PC-9 (cell line): ENCODE measurements at regions not wholly inside any gene's neighbourhood (a gene's known extent, or its start where the extent isn't known, plus 50 kb on each side); places are given as distances from the start of the nearest gene placed in this dataset.

Experiments used
- BruUV-seq: library from RNA; stranded (reverse); fragments of 400-500 nt; replicated peaks from 2 replicates; lab custom pipeline; 2021; lab: Mats Ljungman, UMichigan
- CTCF ChIA-PET: fragments of 300-600 bp; sonication (Branson Sonifier 250); formaldehyde crosslinking; loops from one replicate; lab custom pipeline; 2022; ENCODE audit warnings: antibody characterized with exemption; lab: Charles Lee
- POLR2A ChIA-PET: fragments of 300-600 bp; sonication (Branson Sonifier 250); formaldehyde crosslinking; loops from one replicate; lab custom pipeline; 2022; ENCODE audit warnings: antibody characterized with exemption; ENCODE audit not compliant: unreplicated experiment; lab: Charles Lee
- DNase-seq, 2 experiments: peaks; one replicate each; pipeline versions ENCODE4 v3.0.0 to v3.0.0-alpha.2; 2015 to 2022; ENCODE audit warnings: mixed read lengths in 1 of 2
- H2AFZ ChIP-seq: fragments of 200-600 bp; sonication (generic); 2 replicates; pipeline ENCODE4 v1.8.1; 2017; ENCODE audit warnings: antibody characterized with exemption
- H3F3A ChIP-seq: fragments of 200-600 bp; sonication (generic); 2 replicates; pipeline ENCODE4 v1.8.1; 2017; ENCODE audit warnings: antibody characterized with exemption, mild to moderate bottlenecking, low read depth; ENCODE audit not compliant: insufficient read depth
- H3K27ac ChIP-seq: fragments of 200-600 bp; sonication (generic); 2 replicates; pipeline ENCODE4 v1.6.1; 2016; ENCODE audit warnings: mixed run types
- H3K27me3 ChIP-seq: fragments of 200-600 bp; sonication (generic); 2 replicates; pipeline ENCODE4 v1.6.1; 2016; ENCODE audit warnings: low read depth, mixed run types; ENCODE audit not compliant: insufficient read depth
- H3K36me3 ChIP-seq: fragments of 200-600 bp; sonication (generic); 2 replicates; pipeline ENCODE4 v1.6.1; 2016; ENCODE audit warnings: low read depth, mixed run types
- H3K4me1 ChIP-seq: fragments of 200-600 bp; sonication (generic); replicated peaks from 2 replicates; pipeline ENCODE4 v1.6.1; 2016; ENCODE audit warnings: mixed run types; ENCODE audit not compliant: insufficient read depth
- H3K4me2 ChIP-seq: fragments of 200-600 bp; sonication (generic); 2 replicates; pipeline ENCODE4 v1.6.1; 2017; ENCODE audit warnings: mixed run types
- H3K4me3 ChIP-seq: fragments of 200-600 bp; sonication (generic); 2 replicates; pipeline ENCODE4 v1.6.1; 2016; ENCODE audit warnings: mixed run types
- H3K79me2 ChIP-seq: fragments of 200-600 bp; sonication (generic); 2 replicates; pipeline ENCODE4 v1.6.1; 2017; ENCODE audit warnings: low read depth, mixed run types
- H3K9me2 ChIP-seq: fragments of 200-600 bp; sonication (generic); 2 replicates; pipeline ENCODE4 v1.8.1; 2017; ENCODE audit warnings: mild to moderate bottlenecking; ENCODE audit not compliant: insufficient read depth
- H3K9me3 ChIP-seq: fragments of 200-600 bp; sonication (generic); 2 replicates; pipeline ENCODE4 v1.8.1; 2016; ENCODE audit warnings: low read depth; ENCODE audit not compliant: insufficient read depth
- H4K20me1 ChIP-seq: fragments of 200-600 bp; sonication (generic); 2 replicates; pipeline ENCODE4 v1.8.1; 2017; ENCODE audit not compliant: insufficient read depth
- CTCF ChIP-seq: fragments of 200-600 bp; sonication (generic); conservative IDR thresholded peaks from 2 replicates; pipeline ENCODE4 v1.6.1; 2017; ENCODE audit warnings: mixed run types, antibody characterized with exemption, mild to moderate bottlenecking, moderate library complexity
- EZH2 ChIP-seq: fragments of 200-600 bp; sonication (generic); IDR thresholded peaks from 2 replicates; pipeline ENCODE4 v1.8.0; 2017; ENCODE audit warnings: antibody characterized with exemption, low read depth
- intact Hi-C: fragments of 100-400 bp; cut with micrococcal nuclease; formaldehyde crosslinking; loops from one replicate; pipeline ENCODE4 v1.10.0; 2022; ENCODE audit not compliant: unreplicated experiment

GRCh38 chr6:165762876-165763275 is 99.8 kb upstream of the PDE10A start:
- no peak overlapping the region for H2AFZ ChIP-seq
- H3K4me3 ChIP-seq = no peak overlapping the region
- no peaks in the 10 kb centered on the region for H3K9me2 ChIP-seq
- no peaks in the 10 kb centered on the region for H3K36me3 ChIP-seq
- no peak overlapping the region for H3K27ac ChIP-seq
- no peaks in the 10 kb centered on the region for H3K79me2 ChIP-seq
- ChIA-PET POLR2A (no interaction called here), CTCF (no interaction called here)
- no TSS peak for BruUV-seq
- H4K20me1 ChIP-seq = no peaks in the 10 kb centered on the region
- no peaks in the 10 kb centered on the region for H3F3A ChIP-seq
- no peaks in the 10 kb centered on the region for H3K4me1 ChIP-seq
- peaks cover 59% of the 10 kb centered on the region for H3K27me3 ChIP-seq
- H3K4me2 ChIP-seq = no peak overlapping the region
- intact Hi-C loops = no loop called here
- no peaks in the 10 kb centered on the region for H3K9me3 ChIP-seq
- DNase-seq = no peak
- no peak for TF ChIP-seq CTCF
- TF ChIP-seq EZH2 = no peak

DNA sequence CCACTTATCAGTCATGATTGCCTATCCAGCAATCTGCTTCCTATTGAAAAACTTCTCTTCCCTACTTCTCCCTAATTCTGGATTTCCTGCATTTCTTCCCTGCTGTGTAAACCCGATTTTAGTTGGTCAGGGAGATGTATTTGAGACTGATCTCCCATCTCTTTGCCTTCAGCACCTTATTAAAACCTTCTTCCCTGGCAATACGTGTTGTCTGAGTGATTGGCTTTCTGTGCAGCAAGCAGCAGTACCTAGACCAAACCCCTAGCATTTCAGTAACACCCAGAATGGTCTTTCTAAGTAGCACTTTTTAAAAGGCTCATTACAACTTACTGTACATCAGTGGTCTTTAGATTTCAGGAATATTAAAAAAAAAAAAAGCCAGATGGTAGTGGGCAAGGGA is 99.1 kb upstream of the PDE10A start:
- Histone ChIP-seq H3K4me2 (no peak overlapping the region), H3K27me3 (peaks cover 57% of the 10 kb centered on the region), H2AFZ (no peak overlapping the region), H3K9me2 (no peaks in the 10 kb centered on the region), H3K9me3 (no peaks in the 10 kb centered on the region), H3K4me3 (no peak overlapping the region), H3F3A (no peaks in the 10 kb centered on the region), H3K27ac (no peak overlapping the region), H3K4me1 (no peaks in the 10 kb centered on the region), H3K79me2 (no peaks in the 10 kb centered on the region), H4K20me1 (no peaks in the 10 kb centered on the region), H3K36me3 (no peaks in the 10 kb centered on the region)
- TF ChIP-seq CTCF = no peak
- no peak for TF ChIP-seq EZH2
- no peak for DNase-seq
- POLR2A ChIA-PET = no interaction called here
- intact Hi-C loops = no loop called here
- BruUV-seq = no TSS peak
- CTCF ChIA-PET = no interaction called here

- TF ChIP-seq CTCF = no peak
- TF ChIP-seq EZH2 = no peak
- Histone ChIP-seq H3K27me3 (peaks cover 52% of the 10 kb centered on the region), H3K9me3 (no peaks in the 10 kb centered on the region), H3K79me2 (no peaks in the 10 kb centered on the region), H3K9me2 (no peaks in the 10 kb centered on the region), H3K36me3 (no peaks in the 10 kb centered on the region), H3K4me3 (no peak overlapping the region), H3K27ac (no peak overlapping the region), H3F3A (no peaks in the 10 kb centered on the region), H2AFZ (no peak overlapping the region), H4K20me1 (no peaks in the 10 kb centered on the region), H3K4me1 (no peaks in the 10 kb centered on the region), H3K4me2 (no peak overlapping the region)
- CTCF ChIA-PET = no interaction called here
- intact Hi-C loops = no loop called here
- no peak for DNase-seq
- no TSS peak for BruUV-seq
- POLR2A ChIA-PET = no interaction called here
Measured at GRCh38 chr6:165760803-165761185, 97.8 kb upstream of the PDE10A start.
